Head of caudate nucleus (tissue), 42 donors: ENCODE measurements at regions not wholly inside any gene's neighbourhood (a gene's known extent, or its start where the extent isn't known, plus 50 kb on each side); places are given as distances from the start of the nearest gene placed in this dataset.
A peak's percentile ranks its signal among the peaks of the same experiment; 100 is the strongest.
"Not testable (repeated sequence)": the region's sequence is repeated elsewhere in the genome, so short reads cannot be mapped to it uniquely, and the experiment has no call there.

Experiments
- DNase-seq, 42 donors: peaks; one replicate each; pipeline versions ENCODE4 v3.0.0 to v3.0.0-alpha.2; 2020 to 2021; ENCODE audit warnings: mixed read lengths in 7 of 42
- intact Hi-C: fragments of 100-400 bp; cut with DNase I; formaldehyde crosslinking; loops from one replicate; pipeline ENCODE4 v1.15.0; 2022

DNA sequence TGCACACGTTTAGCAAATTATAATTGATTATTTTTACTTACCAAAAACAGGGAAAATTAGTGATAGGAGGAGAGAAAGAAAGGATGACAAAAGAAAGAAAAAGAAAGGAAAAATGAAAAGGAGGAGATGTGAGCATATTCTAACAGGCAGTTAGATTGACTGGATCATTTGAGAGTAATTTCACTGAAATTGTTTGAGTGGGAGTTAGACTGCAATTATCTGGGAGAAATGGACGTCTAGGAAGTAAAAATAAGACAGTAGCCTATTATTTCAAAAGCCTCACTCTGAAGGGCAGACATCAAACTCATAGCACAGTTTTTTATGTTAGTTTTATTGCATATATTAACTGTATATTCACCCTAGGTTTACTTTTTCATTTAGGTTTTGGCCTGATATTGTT lies 272.8 kb upstream of the POU1F1 start:
- intact Hi-C loops, result no loop called here
- no peak for DNase-seq

- intact Hi-C loops, result no loop called here
These were observed 271.9 kb upstream of the POU1F1 start for GRCh38 chr3:87548271-87548670.

DNA sequence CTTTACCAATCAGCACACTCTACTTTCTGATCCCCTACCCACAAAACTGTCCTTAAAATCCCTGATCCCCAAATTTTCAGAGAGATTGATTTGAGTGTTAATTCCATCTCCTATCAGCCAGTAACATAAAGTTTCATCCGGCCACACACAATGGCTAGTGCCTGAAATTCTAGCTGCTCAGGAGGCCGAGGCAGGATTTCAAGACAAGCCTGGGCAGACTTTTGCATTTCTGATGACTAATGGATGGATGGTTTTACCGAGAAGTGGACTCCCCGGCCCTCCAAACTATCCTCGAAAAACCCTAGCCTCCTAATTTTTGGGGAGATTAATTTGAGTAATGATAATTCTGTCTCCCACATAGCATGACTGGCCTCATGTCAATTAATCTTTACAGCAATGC lies 269.8 kb upstream of the POU1F1 start:
- intact Hi-C loops, result no loop called here

More at GRCh38 chr3:87548271-87548670, 271.9 kb upstream of the POU1F1 start:
- DNase-seq, result no peak

DNA sequence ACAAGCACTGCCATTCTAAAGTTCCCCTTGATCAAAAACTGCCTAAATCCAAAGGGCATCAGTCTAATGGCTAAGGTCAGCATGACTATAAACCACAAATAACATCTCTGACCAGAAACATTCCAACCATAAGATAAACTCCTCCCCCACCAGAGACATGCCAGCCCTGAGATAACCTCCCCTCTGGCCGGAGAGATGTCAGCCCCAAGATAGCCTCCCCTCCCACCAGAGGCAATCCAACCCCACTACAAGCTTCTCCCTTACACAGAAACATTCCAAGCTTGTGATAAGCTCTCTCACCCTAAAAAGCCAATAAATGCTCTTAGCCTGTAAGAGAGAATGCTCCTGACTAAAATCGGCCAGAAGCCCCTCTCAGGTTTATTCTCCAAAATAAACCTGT lies 267.0 kb upstream of the POU1F1 start:
- intact Hi-C loops, DNase-seq: not testable (repeated sequence)

More for the DNA sequence above, 269.8 kb upstream of the POU1F1 start:
- DNase-seq, result no peak

DNA sequence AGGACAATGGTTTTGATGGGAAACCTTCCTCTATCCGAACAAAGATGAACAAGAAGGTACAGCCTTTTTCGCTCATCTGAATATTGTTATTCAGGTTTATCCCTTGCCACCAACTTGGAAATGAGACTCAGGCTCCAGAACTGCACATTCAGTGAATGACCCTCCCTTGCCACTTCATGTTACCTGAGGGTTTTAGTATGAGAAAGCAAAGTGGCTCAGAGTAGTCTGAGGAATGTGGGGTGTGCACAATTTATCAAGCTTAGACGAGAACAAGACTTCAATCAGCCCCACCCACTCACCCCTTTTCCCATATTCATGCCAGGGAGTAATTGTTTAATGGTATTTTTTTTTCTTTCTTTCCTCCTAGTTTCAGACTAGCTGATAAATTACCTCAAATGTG lies 265.3 kb upstream of the POU1F1 start:
- intact Hi-C loops, result no loop called here
- DNase-seq, result no peak

- DNase-seq, intact Hi-C loops: not testable (repeated sequence)
These were observed 262.3 kb upstream of the POU1F1 start for GRCh38 chr3:87538722-87539121.

GRCh38 chr3:87509401-87509800 lies 233.0 kb upstream of the POU1F1 start:
- DNase-seq, result no peak
- intact Hi-C loops, result no loop called here

DNA sequence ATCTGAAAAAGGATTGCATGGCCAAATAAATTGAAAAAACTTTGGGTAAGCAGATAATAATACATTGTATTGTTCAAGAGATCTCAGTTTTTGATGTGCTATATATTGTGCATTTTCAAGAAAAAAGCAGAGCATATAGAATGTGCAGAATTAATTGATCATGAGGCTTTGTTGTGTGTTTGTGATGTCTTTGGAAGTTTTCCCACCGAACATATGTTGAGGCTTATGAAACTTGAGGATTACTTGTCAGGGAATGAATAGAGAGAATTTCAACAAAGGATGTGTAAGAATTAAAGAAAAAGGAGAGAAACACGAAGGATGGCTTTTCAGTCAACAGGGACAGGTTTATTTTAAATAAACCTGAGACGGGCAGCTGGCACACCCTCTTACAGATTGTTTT lies 232.5 kb upstream of the POU1F1 start:
- DNase-seq, result no peak
- intact Hi-C loops, result no loop called here

GRCh38 chr3:87507753-87508152 lies 231.4 kb upstream of the POU1F1 start:
- intact Hi-C loops, result no loop called here
- DNase-seq, result no peak

GRCh38 chr3:87503900-87504498 lies 227.6 kb upstream of the POU1F1 start:
- intact Hi-C loops, result no loop called here
- DNase-seq, result peak in 6 of 42 donors; percentile 3 to 50 (median 18)

DNA sequence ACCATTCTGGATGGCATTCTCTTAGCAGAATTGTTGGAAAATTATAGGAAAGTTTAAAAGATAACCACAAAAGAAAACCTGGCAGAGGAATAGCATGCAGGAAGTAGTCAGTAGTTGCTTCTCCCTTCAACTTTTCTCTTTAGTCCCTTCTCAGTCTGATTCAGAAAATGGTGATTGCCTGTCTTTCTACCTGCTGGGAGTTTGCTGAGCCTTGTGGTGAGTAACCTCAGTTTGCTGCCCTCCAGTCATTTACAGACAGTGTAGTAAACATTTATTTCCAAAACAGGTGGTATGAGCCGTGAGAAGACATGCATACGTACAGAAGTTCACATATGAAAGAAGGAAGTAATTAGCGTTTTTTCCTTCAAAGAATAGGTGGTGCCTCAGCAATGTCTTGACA lies 224.7 kb upstream of the POU1F1 start:
- no peak for DNase-seq
- intact Hi-C loops, result no loop called here

- intact Hi-C loops, result no loop called here
- DNase-seq, result no peak
These were observed 222.1 kb upstream of the POU1F1 start for GRCh38 chr3:87498358-87499080.

DNA sequence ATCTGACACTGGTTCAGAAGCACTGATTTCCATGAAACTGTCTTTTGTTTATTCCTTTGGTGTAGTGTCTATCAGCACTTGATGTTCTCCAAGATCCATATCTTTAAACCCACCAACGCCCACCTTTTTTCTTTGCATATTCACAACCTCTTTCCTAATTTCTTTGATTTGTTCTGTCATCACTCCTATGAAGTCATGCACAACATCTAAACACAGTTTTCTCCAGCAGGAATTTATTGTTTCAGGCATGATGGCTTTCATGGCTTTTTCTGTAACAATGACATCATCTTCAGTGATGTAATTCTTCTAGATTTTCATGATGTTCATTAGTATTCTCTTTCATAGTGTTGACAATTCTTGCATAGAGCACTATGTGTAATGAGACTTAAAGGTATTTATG lies 219.6 kb upstream of the POU1F1 start:
- intact Hi-C loops, result no loop called here
- no peak for DNase-seq

DNA sequence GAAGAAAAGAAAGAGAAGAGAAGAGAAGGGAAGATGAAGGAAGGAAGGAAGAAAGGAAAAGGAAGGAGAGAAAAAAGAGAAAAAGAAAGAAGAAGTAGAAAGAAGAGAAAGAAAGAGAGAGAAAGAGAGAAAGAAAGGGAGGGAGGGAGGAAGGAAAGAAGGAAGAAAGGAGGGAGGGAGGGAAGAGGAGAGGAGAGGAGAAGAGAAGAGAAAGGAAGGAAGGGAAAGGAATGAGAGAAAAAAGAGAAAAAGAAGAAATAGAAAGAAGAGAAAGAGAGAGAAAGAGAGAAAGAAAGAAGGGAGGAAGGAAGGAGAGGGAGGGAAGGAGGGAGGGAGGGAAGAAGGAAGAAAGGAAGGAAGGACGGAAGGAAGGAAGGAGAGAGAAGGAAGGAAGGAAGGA lies 217.9 kb upstream of the POU1F1 start:
- intact Hi-C loops, result no loop called here
- DNase-seq, result no peak

DNA sequence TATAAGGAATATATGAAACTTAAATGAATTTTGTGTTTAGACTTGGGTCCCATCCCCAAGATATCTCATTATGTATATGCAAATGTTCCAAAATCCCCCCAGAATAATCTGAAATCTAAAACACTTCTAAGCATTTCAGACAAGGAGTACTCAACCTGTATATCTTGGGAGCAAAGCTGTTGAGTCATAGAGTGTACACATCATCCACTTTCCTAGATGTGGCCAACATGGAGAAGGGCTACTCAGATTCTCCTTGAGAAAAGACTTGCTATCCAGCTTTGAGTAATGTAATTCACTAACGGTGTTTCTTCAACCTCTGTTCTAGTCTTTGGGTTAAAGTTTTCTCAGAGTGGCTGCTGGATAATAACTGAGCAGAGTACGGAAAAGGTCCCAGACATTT lies 215.5 kb upstream of the POU1F1 start:
- DNase-seq, result no peak
- intact Hi-C loops, result no loop called here

DNA sequence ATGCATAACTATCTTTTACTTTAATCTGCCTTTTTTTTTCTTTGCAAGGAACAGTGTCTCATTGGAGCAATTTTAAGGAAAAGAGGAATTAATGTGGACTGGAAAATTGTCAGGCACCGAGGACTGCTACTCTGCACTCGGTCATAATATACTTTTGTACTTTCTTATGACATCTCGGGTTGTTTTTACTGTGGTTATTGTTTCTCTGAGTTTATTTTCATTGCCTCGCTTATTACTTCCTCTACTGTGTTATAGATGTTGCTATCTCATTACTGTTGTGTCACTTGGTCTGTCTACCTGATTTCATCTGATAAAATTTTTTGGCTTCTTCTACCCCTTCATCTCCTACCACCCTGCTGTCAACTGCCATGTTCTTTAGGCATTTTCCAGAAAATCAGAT lies 213.5 kb upstream of the POU1F1 start:
- no peak for DNase-seq
- intact Hi-C loops, result no loop called here

DNA sequence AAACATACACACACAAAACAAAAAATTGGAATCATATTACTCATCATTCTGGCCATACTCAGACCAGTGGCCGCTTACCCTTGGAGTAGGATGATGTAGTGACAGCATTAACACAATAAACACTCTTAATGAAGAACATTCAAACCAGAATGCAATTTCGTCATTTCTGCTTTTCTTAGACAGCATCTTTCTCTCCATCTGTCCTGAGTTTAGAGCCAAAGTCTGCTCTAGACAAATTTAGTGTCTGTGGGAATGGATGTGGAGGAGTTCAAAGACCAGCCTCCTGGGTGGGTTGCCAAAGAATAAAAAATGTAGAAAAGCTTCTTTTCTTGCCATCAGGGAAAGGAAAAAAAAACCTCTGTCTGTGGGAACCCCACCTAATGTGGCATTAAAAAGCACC lies 212.4 kb upstream of the POU1F1 start:
- DNase-seq, result no peak
- intact Hi-C loops, result no loop called here

- intact Hi-C loops, DNase-seq: not testable (repeated sequence)
These were observed 210.3 kb upstream of the POU1F1 start for GRCh38 chr3:87486635-87487034.

- intact Hi-C loops, result no loop called here
- no peak for DNase-seq
These were observed 209.7 kb upstream of the POU1F1 start for GRCh38 chr3:87486115-87486514.

DNA sequence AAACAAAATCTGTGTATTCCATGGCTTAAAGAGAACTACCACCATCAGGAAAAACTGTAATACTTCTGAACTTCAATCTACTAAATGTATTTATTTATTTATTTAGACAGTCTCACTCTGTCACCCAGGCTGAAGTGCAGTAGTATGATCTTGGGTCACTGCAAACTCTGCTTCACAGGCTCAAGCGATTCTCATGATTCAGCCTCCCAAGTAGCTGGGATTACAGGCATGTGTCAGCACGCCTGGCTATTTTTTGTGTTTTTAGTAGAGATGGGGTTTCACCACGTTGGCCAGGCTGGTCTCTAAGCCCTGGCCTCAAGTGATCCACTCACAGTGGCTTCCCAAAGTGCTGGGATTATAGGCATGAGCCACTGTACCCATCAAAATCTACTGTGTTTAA lies 202.3 kb upstream of the POU1F1 start:
- DNase-seq, result no peak
- intact Hi-C loops, result no loop called here

- intact Hi-C loops, result no loop called here
These were observed 197.6 kb upstream of the POU1F1 start for GRCh38 chr3:87473944-87474343.

More at GRCh38 chr3:87473944-87474343, 197.6 kb upstream of the POU1F1 start:
- DNase-seq, result no peak
